GM12892 (cell line): ENCODE measurements at regions not wholly inside any gene's neighbourhood (a gene's known extent, or its start where the extent isn't known, plus 50 kb on each side); places are given as distances from the start of the nearest gene placed in this dataset.

Experiments
- POLR2A ChIP-seq: IDR thresholded peaks from 2 replicates; pipeline ENCODE4 v1.6.1; 2011; ENCODE audit warnings: low read depth, low read length, control low read depth
- POLR2AphosphoS5 ChIP-seq: IDR thresholded peaks from 2 replicates; pipeline ENCODE4 v1.6.1; 2011; ENCODE audit warnings: low read depth, low read length, control low read depth
- TAF1 ChIP-seq: IDR thresholded peaks from 2 replicates; pipeline ENCODE4 v1.6.1; 2011; ENCODE audit warnings: low read depth, mild to moderate bottlenecking, control low read depth, low read length, borderline replicate concordance

DNA sequence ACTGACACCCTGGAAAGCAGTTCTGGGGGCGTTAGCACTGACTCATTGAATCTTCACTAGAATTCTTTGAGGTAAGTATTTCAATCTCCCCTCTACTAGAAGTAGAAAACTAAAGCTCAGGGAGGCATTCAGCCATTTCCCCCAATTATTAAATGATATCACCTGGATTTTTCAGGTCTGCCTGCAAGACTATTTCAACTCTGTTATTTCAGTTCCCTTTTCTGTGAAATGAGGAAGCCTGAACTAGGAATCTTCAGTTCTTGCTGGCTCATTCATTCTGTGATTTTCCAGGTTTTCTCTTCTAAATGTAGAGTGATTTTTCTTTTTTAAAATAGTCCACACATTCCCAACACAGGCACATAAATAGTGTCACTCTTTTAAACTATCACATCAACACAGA, 337.0 kb upstream of the NR5A2 start:
- TF ChIP-seq POLR2AphosphoS5: no peak
- TF ChIP-seq POLR2A: no peak
- TF ChIP-seq TAF1: no peak
